OCI-LY1 (cell line): ENCODE measurements at regions not wholly inside any gene's neighbourhood (a gene's known extent, or its start where the extent isn't known, plus 50 kb on each side); places are given as distances from the start of the nearest gene placed in this dataset.

Experiments
- H2AFZ ChIP-seq: fragments of 200-600 bp; sonication (generic), shearing (Covaris generic); 2 replicates; pipeline ENCODE4 v1.6.0; 2014; ENCODE audit warnings: antibody characterized with exemption, mild to moderate bottlenecking, low read length
- H3F3A ChIP-seq: fragments of 200-600 bp; sonication (generic), shearing (Covaris generic); 2 replicates; pipeline ENCODE4 v1.6.0; 2014; ENCODE audit warnings: mild to moderate bottlenecking, antibody characterized with exemption, low read length, moderate library complexity; ENCODE audit not compliant: insufficient read depth
- H3K27ac ChIP-seq: fragments of 200-600 bp; sonication (generic); 2 replicates; pipeline ENCODE4 v1.5.1; 2014; ENCODE audit warnings: low read length, mixed run types, mild to moderate bottlenecking, low read depth; ENCODE audit not compliant: poor library complexity, severe bottlenecking
- H3K27me3 ChIP-seq: fragments of 200-600 bp; sonication (generic); 2 replicates; pipeline ENCODE4 v1.6.0; 2014; ENCODE audit warnings: antibody characterized with exemption, mild to moderate bottlenecking, low read length, moderate library complexity; ENCODE audit not compliant: insufficient read depth
- H3K36me3 ChIP-seq: fragments of 200-600 bp; sonication (generic); 2 replicates; pipeline ENCODE4 v1.6.1; 2014; ENCODE audit warnings: mild to moderate bottlenecking, antibody characterized with exemption, low read length, moderate library complexity, mixed read lengths; ENCODE audit not compliant: insufficient read depth
- H3K4me1 ChIP-seq: fragments of 200-600 bp; sonication (generic); 2 replicates; pipeline ENCODE4 v1.5.1; 2014; ENCODE audit warnings: mild to moderate bottlenecking, low read length, moderate library complexity; ENCODE audit not compliant: insufficient read depth, severe bottlenecking
- H3K4me2 ChIP-seq: fragments of 200-600 bp; sonication (generic), shearing (Covaris generic); 2 replicates; pipeline ENCODE4 v1.6.1; 2014; ENCODE audit warnings: low read length
- H3K4me3 ChIP-seq: fragments of 200-600 bp; sonication (generic); 2 replicates; pipeline ENCODE4 v1.5.1; 2014; ENCODE audit warnings: low read length, low read depth, mild to moderate bottlenecking, mixed read lengths; ENCODE audit not compliant: poor library complexity, severe bottlenecking
- H3K79me2 ChIP-seq: fragments of 200-600 bp; shearing (Covaris generic); 2 replicates; pipeline ENCODE4 v1.6.1; 2016; ENCODE audit warnings: mixed run types, low read length, mixed read lengths; ENCODE audit not compliant: insufficient read depth
- H3K9ac ChIP-seq: fragments of 200-600 bp; sonication (generic), shearing (Covaris generic); 2 replicates; pipeline ENCODE4 v1.6.1; 2014; ENCODE audit warnings: mild to moderate bottlenecking, low read length, mixed read lengths
- H3K9me2 ChIP-seq: fragments of 200-600 bp; sonication (generic), shearing (Covaris generic); 2 replicates; pipeline ENCODE4 v1.6.1; 2014; ENCODE audit warnings: low read depth, mild to moderate bottlenecking, low read length, mixed read lengths
- H3K9me3 ChIP-seq: fragments of 200-600 bp; shearing (Covaris generic); 2 replicates; pipeline ENCODE4 v1.6.1; 2014; ENCODE audit warnings: low read length, mixed read lengths
- H4K20me1 ChIP-seq: fragments of 200-600 bp; sonication (generic), shearing (Covaris generic); 2 replicates; pipeline ENCODE4 v1.6.0; 2016; ENCODE audit warnings: mild to moderate bottlenecking, low read length; ENCODE audit not compliant: insufficient read depth
- EZH2 ChIP-seq: fragments of 200-600 bp; sonication (generic), shearing (Covaris generic); IDR thresholded peaks from 2 replicates; pipeline ENCODE4 v1.8.0; 2017; ENCODE audit warnings: borderline replicate concordance, mixed run types, mild to moderate bottlenecking, antibody characterized with exemption, low read length, moderate library complexity, mixed read lengths
- TF ChIP-seq, protein P1 (sequence below): fragments of 200-600 bp; sonication (generic), shearing (Covaris generic); IDR thresholded peaks from 2 replicates; pipeline ENCODE4 v1.5.1; 2017; ENCODE audit warnings: mild to moderate bottlenecking, antibody characterized with exemption, low read length, moderate library complexity, mixed read lengths

DNA sequence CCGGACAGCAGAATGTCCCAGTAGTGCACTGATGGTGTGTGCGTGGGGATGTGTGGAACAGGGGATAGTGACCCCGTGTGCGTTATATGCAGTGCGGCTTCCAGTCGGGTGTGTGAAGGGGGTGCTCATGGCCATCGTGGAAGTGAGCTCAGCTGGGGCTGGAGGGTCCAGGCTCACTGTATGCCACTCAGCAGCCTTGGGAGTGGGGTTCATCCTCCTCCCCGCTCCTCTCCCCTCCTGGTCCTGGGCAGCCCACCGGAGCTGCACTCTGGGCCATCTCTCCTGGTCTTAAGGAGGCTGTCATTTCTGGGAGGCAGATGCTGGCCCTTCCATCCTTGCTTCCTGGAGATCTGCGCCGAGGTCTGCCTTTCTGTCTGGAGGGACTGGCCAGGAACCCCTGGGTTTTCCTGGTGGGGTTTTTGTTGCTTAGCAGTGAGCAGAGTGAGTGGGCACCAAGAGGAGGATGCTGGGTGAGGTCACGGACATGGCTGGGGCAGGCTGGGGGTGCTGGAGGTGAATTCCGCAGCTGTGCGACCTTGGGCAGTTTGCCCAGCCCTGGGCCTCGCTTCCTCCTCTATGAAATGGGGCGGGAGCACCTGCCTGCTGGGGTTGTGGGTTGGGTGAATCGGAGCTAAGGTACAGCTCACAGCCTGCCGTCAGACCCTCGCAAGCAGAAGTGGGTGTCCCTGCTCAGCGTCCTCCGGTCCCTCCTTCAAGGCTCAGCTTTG lies 164.1 kb downstream of the SEC14L1 start:
- H3K4me1 ChIP-seq: no peaks in the 10 kb centered on the region
- no peak overlapping the region for H3K27ac ChIP-seq
- H3K27me3 ChIP-seq: no peaks in the 10 kb centered on the region
- H3K79me2 ChIP-seq: no peaks in the 10 kb centered on the region
- no peak overlapping the region for H3K9ac ChIP-seq
- TF ChIP-seq, protein P1, sequence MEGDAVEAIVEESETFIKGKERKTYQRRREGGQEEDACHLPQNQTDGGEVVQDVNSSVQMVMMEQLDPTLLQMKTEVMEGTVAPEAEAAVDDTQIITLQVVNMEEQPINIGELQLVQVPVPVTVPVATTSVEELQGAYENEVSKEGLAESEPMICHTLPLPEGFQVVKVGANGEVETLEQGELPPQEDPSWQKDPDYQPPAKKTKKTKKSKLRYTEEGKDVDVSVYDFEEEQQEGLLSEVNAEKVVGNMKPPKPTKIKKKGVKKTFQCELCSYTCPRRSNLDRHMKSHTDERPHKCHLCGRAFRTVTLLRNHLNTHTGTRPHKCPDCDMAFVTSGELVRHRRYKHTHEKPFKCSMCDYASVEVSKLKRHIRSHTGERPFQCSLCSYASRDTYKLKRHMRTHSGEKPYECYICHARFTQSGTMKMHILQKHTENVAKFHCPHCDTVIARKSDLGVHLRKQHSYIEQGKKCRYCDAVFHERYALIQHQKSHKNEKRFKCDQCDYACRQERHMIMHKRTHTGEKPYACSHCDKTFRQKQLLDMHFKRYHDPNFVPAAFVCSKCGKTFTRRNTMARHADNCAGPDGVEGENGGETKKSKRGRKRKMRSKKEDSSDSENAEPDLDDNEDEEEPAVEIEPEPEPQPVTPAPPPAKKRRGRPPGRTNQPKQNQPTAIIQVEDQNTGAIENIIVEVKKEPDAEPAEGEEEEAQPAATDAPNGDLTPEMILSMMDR: no peak
- no peak for TF ChIP-seq EZH2
- H3K9me2 ChIP-seq: no peaks in the 10 kb centered on the region
- no peaks in the 10 kb centered on the region for H3K9me3 ChIP-seq
- no peaks in the 10 kb centered on the region for H4K20me1 ChIP-seq
- no peaks in the 10 kb centered on the region for H3F3A ChIP-seq
- H2AFZ ChIP-seq: no peak overlapping the region
- no peak overlapping the region for H3K4me2 ChIP-seq
- H3K36me3 ChIP-seq: no peaks in the 10 kb centered on the region
- H3K4me3 ChIP-seq: no peak overlapping the region

DNA sequence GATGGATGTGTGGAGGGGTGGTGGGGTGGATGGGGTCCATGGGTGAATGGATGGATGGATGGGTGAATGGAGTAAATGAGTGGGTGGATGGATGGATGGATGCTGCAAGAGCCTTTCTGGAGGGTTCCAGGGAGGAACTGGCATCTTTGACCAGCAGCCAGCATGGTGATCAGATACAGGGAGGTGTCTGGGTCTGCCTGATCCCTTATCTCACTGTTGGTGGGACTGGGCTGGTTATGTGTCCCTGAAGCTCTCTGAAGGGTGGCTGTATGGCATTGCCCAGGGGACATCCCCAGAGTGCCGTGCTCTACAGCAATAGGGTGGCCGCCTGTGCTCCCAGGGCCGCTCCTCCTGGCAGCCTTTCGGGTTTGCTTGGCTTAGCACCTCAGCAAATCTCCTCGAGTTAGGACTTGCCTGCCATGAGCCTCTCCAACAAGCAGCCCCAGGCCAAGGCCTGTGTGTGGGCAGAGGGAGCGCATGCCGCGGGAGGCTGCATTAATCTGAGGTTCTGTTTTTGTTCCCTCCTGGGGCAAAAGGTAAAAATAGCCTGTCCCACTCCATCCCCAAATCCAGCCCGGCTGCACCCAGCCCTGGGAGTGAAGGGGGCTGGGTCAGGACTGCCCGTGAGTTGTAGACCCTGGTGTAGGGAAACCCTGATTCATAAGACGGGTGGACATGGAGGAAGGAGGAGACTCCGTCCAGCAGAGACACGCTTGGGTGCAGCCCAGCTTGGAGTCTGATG lies 165.4 kb downstream of the SEC14L1 start:
- Histone ChIP-seq H3K9me3 (no peaks in the 10 kb centered on the region), H2AFZ (no peak overlapping the region), H3K4me2 (no peak overlapping the region), H3K9me2 (no peaks in the 10 kb centered on the region), H3K4me1 (peaks cover 3% of the 10 kb centered on the region), H3K27ac (no peak overlapping the region), H3K4me3 (no peak overlapping the region), H4K20me1 (no peaks in the 10 kb centered on the region), H3F3A (no peaks in the 10 kb centered on the region), H3K79me2 (no peaks in the 10 kb centered on the region), H3K9ac (no peak overlapping the region), H3K36me3 (no peaks in the 10 kb centered on the region), H3K27me3 (no peaks in the 10 kb centered on the region)
- TF ChIP-seq, protein P1: no peak
- TF ChIP-seq EZH2: no peak

DNA sequence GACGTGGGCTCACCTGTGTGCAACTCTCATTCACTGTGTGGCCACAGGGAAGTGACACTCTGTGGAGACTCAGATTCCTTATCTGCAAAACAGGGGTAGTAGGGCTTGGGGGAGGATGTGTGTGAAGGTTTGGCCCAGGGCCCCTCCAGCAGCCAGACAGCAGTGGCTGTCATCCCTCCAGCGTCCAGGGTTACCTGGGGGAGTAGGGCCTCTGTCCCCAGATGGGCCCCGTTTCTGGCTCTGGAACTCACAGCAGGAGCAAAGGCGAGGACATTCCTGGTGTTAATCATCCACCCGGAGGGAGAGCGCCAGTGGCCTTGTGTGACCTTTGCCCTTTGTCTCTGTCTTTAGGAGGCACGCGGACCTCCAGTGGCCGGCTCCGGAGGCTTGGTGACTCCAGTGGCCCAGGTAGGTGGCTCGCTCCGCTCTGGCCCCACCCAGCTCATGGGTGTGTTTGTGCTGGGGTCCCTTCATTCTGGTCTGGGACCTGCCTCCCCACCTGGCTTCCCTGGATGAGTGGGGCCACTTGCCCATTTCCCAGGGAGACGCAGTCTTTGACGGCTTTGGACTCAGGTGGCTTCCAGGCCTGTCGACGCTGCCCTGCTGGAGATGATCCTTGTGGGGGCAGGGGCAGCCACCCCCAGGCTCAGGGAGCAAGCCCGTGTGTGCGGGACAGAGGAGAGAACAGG lies 166.2 kb downstream of the SEC14L1 start:
- no peaks in the 10 kb centered on the region for H3F3A ChIP-seq
- H3K27me3 ChIP-seq: no peaks in the 10 kb centered on the region
- H2AFZ ChIP-seq: no peak overlapping the region
- H3K4me1 ChIP-seq: peaks cover 10% of the 10 kb centered on the region
- H3K9me3 ChIP-seq: no peaks in the 10 kb centered on the region
- no peaks in the 10 kb centered on the region for H3K9me2 ChIP-seq
- H3K79me2 ChIP-seq: no peaks in the 10 kb centered on the region
- H3K4me2 ChIP-seq: no peak overlapping the region
- H3K9ac ChIP-seq: no peak overlapping the region
- no peak for TF ChIP-seq EZH2
- TF ChIP-seq, protein P1: no peak
- H3K27ac ChIP-seq: no peak overlapping the region
- no peaks in the 10 kb centered on the region for H3K36me3 ChIP-seq
- no peaks in the 10 kb centered on the region for H4K20me1 ChIP-seq
- H3K4me3 ChIP-seq: no peak overlapping the region
